NCI-H1436 (cell line): ENCODE measurements at regions not wholly inside any gene's neighbourhood (a gene's known extent, or its start where the extent isn't known, plus 50 kb on each side); places are given as distances from the start of the nearest gene placed in this dataset.
A peak's percentile ranks its signal among the peaks of the same experiment; 100 is the strongest.
"Not testable (repeated sequence)": the region's sequence is repeated elsewhere in the genome, so short reads cannot be mapped to it uniquely, and the experiment has no call there.

ENCODE experiments used
- DNase-seq: peaks from one replicate; lab custom pipeline; 2025; lab: John Stamatoyannopoulos, UW

GRCh38 chr2:107558295-107558694 is 268.4 kb upstream of the RGPD4 start:
- no peak for DNase-seq

GRCh38 chr2:107569496-107569895 is 257.2 kb upstream of the RGPD4 start:
- no peak for DNase-seq

- no peak for DNase-seq
These were observed 255.8 kb upstream of the RGPD4 start for GRCh38 chr2:107570876-107571275.

GRCh38 chr2:107572890-107573289 is 253.8 kb upstream of the RGPD4 start:
- not testable (repeated sequence) for DNase-seq

- DNase-seq: no peak
These were observed 249.7 kb upstream of the RGPD4 start for GRCh38 chr2:107576991-107577390.

- no peak for DNase-seq
These were observed 244.2 kb upstream of the RGPD4 start for GRCh38 chr2:107582487-107582886.

GRCh38 chr2:107584577-107584976 is 242.1 kb upstream of the RGPD4 start:
- DNase-seq: no peak

GRCh38 chr2:107585851-107586250 is 240.8 kb upstream of the RGPD4 start:
- no peak for DNase-seq

- no peak for DNase-seq
These were observed 238.5 kb upstream of the RGPD4 start for GRCh38 chr2:107588181-107588580.

GRCh38 chr2:107589079-107589491 is 237.6 kb upstream of the RGPD4 start:
- DNase-seq: peak; percentile 90

GRCh38 chr2:107591561-107592279 is 235.0 kb upstream of the RGPD4 start:
- no peak for DNase-seq

- no peak for DNase-seq
These were observed 234.4 kb upstream of the RGPD4 start for GRCh38 chr2:107592280-107592624.

- peak; percentile 58 for DNase-seq
These were observed 231.4 kb upstream of the RGPD4 start for GRCh38 chr2:107595285-107595684.

GRCh38 chr2:107595749-107596148 is 230.9 kb upstream of the RGPD4 start:
- no peak for DNase-seq

- DNase-seq: no peak
These were observed 229.2 kb upstream of the RGPD4 start for GRCh38 chr2:107597507-107597906.

GRCh38 chr2:107602801-107603200 is 223.9 kb upstream of the RGPD4 start:
- DNase-seq: no peak

GRCh38 chr2:107607054-107607453 is 219.6 kb upstream of the RGPD4 start:
- no peak for DNase-seq

- no peak for DNase-seq
These were observed 219.2 kb upstream of the RGPD4 start for GRCh38 chr2:107607473-107607872.

GRCh38 chr2:107615039-107615438 is 211.7 kb upstream of the RGPD4 start:
- no peak for DNase-seq

GRCh38 chr2:107618769-107619168 is 207.9 kb upstream of the RGPD4 start:
- DNase-seq: no peak

- DNase-seq: no peak
These were observed 205.2 kb upstream of the RGPD4 start for GRCh38 chr2:107621186-107622165.

- no peak for DNase-seq
These were observed 203.9 kb upstream of the RGPD4 start for GRCh38 chr2:107622741-107623310.

- DNase-seq: no peak
These were observed 200.7 kb upstream of the RGPD4 start for GRCh38 chr2:107625982-107626381.
